Glomerular endothelial cell (primary cell): ENCODE measurements at regions not wholly inside any gene's neighbourhood (a gene's known extent, or its start where the extent isn't known, plus 50 kb on each side); places are given as distances from the start of the nearest gene placed in this dataset.
A peak's percentile ranks its signal among the peaks of the same experiment; 100 is the strongest.

Experiments
- DNase-seq: peaks from one replicate; pipeline ENCODE4 v3.0.0-alpha.2; 2011; ENCODE audit warnings: low read depth, low spot score; ENCODE audit errors: extremely low read depth

DNA sequence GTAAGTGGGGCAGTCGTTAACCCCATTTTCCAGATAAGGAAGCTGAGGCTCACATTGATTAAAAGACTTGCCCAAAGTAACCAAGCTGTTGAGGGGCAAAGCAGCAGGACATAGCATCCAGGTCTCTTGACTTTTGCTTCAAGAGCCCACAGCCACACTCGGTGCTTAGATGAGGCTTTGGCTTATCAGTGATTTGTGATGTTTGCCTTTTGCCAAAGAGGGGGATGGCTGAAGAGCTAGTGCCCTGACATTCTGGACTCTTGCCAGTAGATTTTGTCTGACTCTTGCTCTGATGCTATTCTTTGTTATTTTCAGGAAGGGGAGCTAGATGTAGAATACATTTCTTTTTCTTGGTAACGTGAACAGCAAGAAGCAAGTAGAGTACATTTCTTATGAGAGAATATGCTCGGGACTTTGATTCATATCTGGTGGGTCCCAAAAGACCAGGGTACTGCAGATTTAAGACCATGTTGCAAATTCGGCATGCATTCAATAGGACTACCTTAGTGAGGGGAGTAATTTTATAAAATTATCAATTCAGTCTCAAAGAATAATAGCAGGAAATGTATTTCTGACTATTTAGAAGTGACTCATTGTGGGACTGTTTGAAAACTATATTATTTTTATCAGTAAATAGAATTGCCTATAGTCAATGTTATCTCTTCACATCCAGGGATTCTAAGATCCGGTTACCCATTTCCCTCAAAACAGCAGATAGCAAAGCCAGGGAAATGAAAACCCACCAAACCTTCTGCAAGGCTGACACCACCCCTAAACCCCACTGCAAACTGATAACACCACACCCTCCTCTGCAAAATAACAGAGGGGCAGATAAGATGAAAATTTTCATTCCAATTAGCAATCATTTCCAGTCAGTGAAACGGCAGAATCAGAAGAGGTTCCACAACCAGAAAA is 180.0 kb upstream of the BMPER start:
- DNase-seq: peak; percentile 85

DNA sequence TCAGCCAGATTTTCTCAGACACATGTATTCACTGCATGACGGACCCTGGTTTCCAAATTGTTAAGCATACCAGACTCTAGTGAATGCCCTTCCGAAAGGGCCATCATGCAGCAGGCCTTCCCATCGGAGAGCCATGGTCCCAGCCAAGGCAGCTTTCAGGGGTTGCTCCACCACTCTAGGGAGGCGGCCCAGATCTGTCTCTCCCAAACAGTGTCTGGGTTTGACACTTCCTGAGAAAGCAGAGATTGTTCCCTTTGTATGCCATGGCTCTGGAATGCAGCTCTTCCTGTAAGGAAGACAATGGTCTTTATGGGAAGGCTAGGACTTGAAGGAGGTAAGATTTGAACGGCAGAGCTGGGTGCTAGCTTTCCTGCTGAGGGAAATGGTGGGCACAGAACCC is 178.8 kb upstream of the BMPER start:
- DNase-seq: no peak

GRCh38 chr7:33727315-33727714 is 178.0 kb upstream of the BMPER start:
- no peak for DNase-seq

- no peak for DNase-seq
These were observed 176.3 kb upstream of the BMPER start for GRCh38 chr7:33728873-33729551.

DNA sequence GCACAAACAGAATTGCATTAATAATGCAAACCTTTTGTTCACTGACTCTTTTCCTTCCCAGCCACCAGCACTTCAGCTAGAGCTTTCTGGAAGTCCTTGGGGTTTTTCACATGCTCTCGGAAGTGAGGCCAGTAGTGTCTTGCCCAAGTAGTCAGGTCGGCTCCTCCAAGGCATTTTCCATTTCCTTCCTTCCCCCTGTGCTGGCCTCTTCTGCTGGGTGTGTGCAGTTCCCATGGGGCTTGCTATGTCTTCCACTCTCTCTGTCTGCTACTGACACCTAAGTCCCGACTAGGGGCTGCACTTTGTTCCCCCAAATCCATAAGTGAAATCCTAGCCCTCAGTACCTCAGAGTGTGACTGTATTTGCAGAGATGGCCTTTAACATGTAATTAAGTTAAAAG is 175.6 kb upstream of the BMPER start:
- no peak for DNase-seq

- DNase-seq: no peak
These were observed 174.4 kb upstream of the BMPER start for GRCh38 chr7:33730958-33731357.

- no peak for DNase-seq
These were observed 173.4 kb upstream of the BMPER start for GRCh38 chr7:33731912-33732311.

- DNase-seq: no peak
These were observed 172.9 kb upstream of the BMPER start for GRCh38 chr7:33732462-33732861.

GRCh38 chr7:33733870-33734650 is 171.3 kb upstream of the BMPER start:
- DNase-seq: no peak

- DNase-seq: no peak
These were observed 169.9 kb upstream of the BMPER start for GRCh38 chr7:33735403-33735802.

DNA sequence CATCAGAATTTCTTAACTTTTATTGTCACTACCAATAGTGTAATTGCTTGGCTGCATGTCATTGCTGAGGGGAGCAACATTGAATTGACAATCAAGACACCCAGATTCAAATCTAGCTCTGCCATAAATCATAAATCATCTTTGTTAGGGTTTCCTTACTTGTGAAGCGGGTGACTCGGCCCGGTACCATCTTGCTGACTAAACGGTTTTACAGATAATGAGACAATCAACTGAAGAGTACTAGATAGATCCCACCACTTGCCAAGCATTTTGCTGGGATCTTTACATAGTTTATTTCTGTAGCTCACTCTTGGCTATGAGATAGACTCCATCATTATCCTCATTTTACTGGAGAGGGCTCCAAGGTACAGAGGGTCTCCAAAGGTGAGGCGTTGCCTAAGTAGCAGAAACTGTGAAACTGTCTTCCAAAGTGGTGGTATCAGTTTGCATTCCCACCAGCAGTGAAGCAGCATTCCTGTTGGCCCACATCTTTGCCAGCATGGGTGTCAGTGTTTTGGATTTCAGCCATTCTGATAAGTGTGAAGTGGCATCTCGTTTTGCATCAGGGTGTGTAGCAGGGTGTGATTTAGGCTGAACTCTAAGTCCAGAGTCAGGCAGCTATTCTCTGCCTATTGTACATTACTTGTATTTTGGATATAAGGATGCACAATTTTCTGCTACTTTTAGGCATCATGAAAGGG is 168.7 kb upstream of the BMPER start:
- no peak for DNase-seq

GRCh38 chr7:33738260-33738935 is 166.9 kb upstream of the BMPER start:
- no peak for DNase-seq

DNA sequence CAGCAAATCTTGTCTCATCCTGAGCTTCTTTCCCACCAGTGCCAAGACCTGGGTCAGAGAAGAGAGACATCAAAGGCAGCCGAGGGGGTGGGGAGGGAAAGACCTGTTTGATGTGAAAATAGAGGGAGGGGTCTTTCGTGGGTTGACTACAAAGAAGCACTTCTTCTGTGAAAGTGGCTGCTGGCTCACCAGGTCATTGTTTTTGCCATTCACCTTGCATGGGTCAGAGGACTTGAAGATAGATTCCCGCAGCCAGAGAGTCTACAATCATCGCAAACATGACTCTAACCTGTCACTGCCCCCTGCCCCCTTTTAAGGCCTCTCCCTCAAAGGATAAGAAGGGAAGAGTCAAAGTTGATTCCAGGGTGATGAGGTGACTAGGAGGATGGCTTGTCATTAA is 166.1 kb upstream of the BMPER start:
- no peak for DNase-seq

- no peak for DNase-seq
These were observed 162.8 kb upstream of the BMPER start for GRCh38 chr7:33742521-33742920.

DNA sequence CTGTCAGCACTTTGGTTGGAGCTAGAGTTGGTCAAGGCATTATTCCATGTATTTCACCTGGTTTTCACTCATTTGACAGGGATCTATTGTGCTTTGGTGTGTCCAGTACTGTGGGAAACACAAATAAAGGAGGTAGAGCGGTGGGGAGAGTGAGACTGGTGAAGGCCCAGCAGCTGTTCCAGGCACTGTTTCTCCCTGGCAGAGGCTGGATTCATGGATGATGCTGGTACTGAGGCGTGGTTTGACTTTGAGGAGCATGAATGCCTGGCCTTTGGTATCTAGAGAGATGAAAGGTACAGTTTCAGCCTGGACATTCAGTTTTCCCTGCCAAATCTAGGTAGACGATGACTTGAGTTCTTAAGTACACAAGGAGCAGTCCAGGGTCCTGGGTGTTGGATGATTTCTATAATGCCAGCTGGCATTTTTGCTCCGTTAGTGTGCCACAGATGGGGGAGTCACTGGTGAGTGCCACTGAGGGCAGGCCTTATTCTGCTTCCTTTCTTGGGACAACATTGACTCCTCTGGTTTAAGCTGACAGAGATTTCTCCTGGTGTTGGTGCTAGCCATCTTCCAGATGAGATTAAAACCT is 162.2 kb upstream of the BMPER start:
- DNase-seq: no peak

GRCh38 chr7:33743594-33743993 is 161.7 kb upstream of the BMPER start:
- no peak for DNase-seq

- no peak for DNase-seq
These were observed 160.9 kb upstream of the BMPER start for GRCh38 chr7:33744293-33745075.

- no peak for DNase-seq
These were observed 159.4 kb upstream of the BMPER start for GRCh38 chr7:33745934-33746333.

DNA sequence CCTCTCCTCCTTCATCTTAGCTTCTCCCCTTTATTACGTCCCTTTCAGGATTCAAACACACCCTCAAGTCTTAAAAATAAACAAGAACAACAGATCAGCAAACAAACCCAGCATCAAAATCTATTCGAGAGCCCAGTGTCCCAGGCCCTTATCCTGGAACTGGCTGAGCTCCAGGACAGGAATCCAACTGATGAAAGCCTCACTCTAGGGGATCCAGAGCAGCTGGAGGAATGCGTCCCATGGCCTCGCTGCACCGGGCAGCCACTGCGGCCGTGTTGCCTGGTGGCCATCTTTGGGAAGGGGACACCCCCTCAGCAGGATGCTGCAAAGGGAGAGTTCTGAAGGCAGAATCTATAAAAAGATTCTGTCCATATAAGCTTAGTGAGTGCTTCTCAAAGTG is 156.5 kb upstream of the BMPER start:
- DNase-seq: no peak
